BJ (cell line): ENCODE measurements at regions not wholly inside any gene's neighbourhood (a gene's known extent, or its start where the extent isn't known, plus 50 kb on each side); places are given as distances from the start of the nearest gene placed in this dataset.

Experiments
- CTCF ChIA-PET: fragments of 350-600 bp; formaldehyde crosslinking; extraction: SDS; loops from one replicate; lab custom pipeline; 2021; ENCODE audit warnings: antibody characterized with exemption, inconsistent platforms; lab: Yijun Ruan, JAX
- POLR2A ChIA-PET: fragments of 300-600 bp; sonication (Branson Sonifier 250); formaldehyde crosslinking; extraction: SDS; loops from one replicate; lab custom pipeline; 2021; ENCODE audit warnings: antibody characterized with exemption; lab: Charles Lee
- DNase-seq: peaks from one replicate; pipeline ENCODE4 v3.0.0-alpha.2; 2011; ENCODE audit warnings: low read depth
- H3K27me3 ChIP-seq: 2 replicates; pipeline ENCODE4 v1.6.0; 2011; ENCODE audit warnings: low read length; ENCODE audit not compliant: control insufficient read depth, insufficient read depth
- H3K36me3 ChIP-seq: 2 replicates; pipeline ENCODE4 v1.5.1; 2011; ENCODE audit warnings: low read length; ENCODE audit not compliant: control insufficient read depth, insufficient read depth
- H3K4me3 ChIP-seq: 2 replicates; pipeline ENCODE4 v1.5.1; 2011; ENCODE audit warnings: low read depth, mild to moderate bottlenecking, control low read depth, low read length
- CTCF ChIP-seq: IDR thresholded peaks from 2 replicates; pipeline ENCODE4 v1.5.1; 2011; ENCODE audit warnings: low read depth, mild to moderate bottlenecking, control low read depth, inconsistent platforms, low read length, moderate library complexity; ENCODE audit not compliant: insufficient read depth

- ChIA-PET CTCF (no interaction called here), POLR2A (no interaction called here)
- H3K4me3 ChIP-seq: no peak overlapping the region
- no peak for TF ChIP-seq CTCF
- no peak for DNase-seq
- no peaks in the 10 kb centered on the region for H3K27me3 ChIP-seq
- H3K36me3 ChIP-seq: no peaks in the 10 kb centered on the region
Measured at GRCh38 chr5:125109816-125110215, 363.4 kb upstream of the ZNF608 start.

- Histone ChIP-seq H3K36me3 (no peaks in the 10 kb centered on the region), H3K27me3 (no peaks in the 10 kb centered on the region), H3K4me3 (no peak overlapping the region)
- no peak for DNase-seq
- CTCF ChIA-PET: no interaction called here
- TF ChIP-seq CTCF: no peak
- POLR2A ChIA-PET: no interaction called here
Measured at GRCh38 chr5:125112196-125112595, 365.8 kb upstream of the ZNF608 start.

- ChIA-PET POLR2A (no interaction called here), CTCF (no interaction called here)
- Histone ChIP-seq H3K36me3 (no peaks in the 10 kb centered on the region), H3K27me3 (no peaks in the 10 kb centered on the region), H3K4me3 (no peak overlapping the region)
- DNase-seq: no peak
- no peak for TF ChIP-seq CTCF
Measured at GRCh38 chr5:125113328-125113727, 366.9 kb upstream of the ZNF608 start.

- CTCF ChIA-PET: no interaction called here
- DNase-seq: no peak
- no peak overlapping the region for H3K4me3 ChIP-seq
Measured at GRCh38 chr5:125115195-125115525, 368.7 kb upstream of the ZNF608 start.

GRCh38 chr5:125117566-125117965 is 371.1 kb upstream of the ZNF608 start:
- ChIA-PET CTCF (no interaction called here), POLR2A (no interaction called here)
- H3K36me3 ChIP-seq: no peaks in the 10 kb centered on the region
- DNase-seq: peak; percentile 26
- no peak overlapping the region for H3K4me3 ChIP-seq
- no peaks in the 10 kb centered on the region for H3K27me3 ChIP-seq
- TF ChIP-seq CTCF: no peak

More at GRCh38 chr5:125115195-125115525, 368.7 kb upstream of the ZNF608 start:
- POLR2A ChIA-PET: no interaction called here
- no peak for TF ChIP-seq CTCF
- H3K36me3 ChIP-seq: no peaks in the 10 kb centered on the region
- no peaks in the 10 kb centered on the region for H3K27me3 ChIP-seq
